GM19397 (cell line): ENCODE measurements at regions not wholly inside any gene's neighbourhood (a gene's known extent, or its start where the extent isn't known, plus 50 kb on each side); places are given as distances from the start of the nearest gene placed in this dataset.

ENCODE experiments used
- ATAC-seq: cut with Tn5 transposase; IDR thresholded peaks from one replicate; pipeline ENCODE4 v1.9.1; 2021; ENCODE audit warnings: mild to moderate bottlenecking, moderate library complexity; ENCODE audit not compliant: unreplicated experiment

DNA sequence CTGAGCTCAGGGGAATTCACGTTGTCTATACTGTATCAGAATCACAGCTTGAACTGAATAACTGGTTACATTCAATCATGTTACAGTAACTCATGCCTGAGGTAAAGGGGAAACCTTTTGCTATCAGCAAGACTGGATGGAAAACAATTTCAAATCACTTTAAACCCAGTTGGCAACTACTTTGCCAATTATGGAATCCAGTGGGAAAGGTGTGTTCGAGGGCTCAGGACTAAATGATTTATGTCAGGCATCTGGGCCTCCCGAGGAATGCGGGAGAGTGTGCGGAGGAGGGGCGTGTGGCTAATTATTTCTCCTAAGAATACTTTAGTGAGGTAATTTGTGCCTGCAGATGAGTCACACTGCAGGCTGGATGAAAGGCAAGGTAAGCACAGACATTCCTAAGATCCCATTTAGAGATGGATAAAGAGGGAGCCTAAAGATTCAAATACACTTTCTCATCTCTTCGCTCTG, 100.1 kb downstream of the HRH4 start:
- ATAC-seq = no peak

DNA sequence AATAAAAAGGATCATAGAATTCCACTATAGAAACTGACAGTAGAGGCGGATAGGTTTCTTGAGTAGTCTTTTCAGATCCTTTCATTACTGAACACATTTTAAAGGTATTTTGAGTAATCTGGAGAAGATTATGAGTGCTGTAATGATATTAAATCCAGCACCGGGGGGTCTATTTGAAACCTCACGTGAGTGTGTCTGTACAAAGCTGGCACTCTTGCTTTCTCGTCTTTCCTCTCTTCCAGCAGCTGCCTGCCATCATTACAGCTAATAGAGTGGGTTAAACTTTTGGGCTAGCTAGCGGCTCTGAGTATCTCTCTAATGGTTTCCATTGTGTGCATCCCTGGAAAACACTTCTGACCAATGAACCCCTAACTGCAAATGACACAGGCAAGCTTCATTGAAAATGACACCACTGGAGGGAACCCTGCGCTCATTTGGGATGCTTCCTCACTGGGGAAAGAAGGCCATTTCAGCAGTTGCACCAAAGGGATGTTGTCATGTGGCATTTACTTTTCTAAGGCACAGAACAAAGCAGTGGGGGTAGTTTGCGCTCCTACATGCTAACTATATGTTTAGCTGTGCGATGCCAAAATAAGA, 101.0 kb downstream of the HRH4 start:
- no peak for ATAC-seq

GRCh38 chr18:24567199-24567598, 106.8 kb downstream of the HRH4 start:
- ATAC-seq = no peak

DNA sequence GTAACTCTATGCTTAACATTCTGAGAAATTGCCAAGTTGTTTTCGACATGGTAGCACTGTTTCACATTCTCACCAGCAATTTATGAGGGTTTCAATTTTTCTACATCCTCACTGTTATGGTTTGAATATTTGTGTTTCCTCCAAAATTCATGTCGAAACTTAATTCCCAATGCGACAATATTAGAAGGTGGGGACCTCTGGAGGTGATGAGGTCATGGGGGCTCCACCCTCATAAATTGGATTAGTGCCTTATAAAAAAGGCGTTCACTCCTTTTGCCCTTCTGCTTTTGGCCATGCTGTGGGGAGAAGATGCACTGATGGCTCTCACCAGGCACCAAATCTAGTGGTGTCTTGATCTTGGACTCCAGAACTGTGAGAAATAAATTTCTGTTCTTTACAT, 110.3 kb downstream of the HRH4 start:
- ATAC-seq = no peak

DNA sequence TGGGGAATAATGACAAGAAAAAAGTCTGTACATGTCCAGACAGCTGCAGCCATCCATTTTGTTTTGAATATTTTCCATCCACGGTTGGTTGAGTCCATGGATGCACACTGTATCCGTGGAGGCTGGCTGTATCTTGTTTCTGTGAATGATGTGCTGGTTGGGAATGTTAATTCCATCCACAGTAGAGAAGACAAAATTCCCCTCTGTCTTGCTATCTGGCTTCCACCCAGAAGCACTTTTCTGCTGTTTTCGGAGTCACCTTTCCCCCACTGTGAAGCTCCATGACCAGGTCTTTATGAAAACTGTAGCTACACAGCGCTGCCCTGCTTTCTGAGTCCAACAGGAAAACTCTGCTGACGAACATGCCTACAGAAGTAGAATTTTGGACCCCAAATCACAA, 122.3 kb downstream of the HRH4 start:
- no peak for ATAC-seq

- no peak for ATAC-seq
Measured at GRCh38 chr18:24584205-24584604, 123.8 kb downstream of the HRH4 start.

- no peak for ATAC-seq
Measured at GRCh38 chr18:24584813-24585212, 124.4 kb downstream of the HRH4 start.

DNA sequence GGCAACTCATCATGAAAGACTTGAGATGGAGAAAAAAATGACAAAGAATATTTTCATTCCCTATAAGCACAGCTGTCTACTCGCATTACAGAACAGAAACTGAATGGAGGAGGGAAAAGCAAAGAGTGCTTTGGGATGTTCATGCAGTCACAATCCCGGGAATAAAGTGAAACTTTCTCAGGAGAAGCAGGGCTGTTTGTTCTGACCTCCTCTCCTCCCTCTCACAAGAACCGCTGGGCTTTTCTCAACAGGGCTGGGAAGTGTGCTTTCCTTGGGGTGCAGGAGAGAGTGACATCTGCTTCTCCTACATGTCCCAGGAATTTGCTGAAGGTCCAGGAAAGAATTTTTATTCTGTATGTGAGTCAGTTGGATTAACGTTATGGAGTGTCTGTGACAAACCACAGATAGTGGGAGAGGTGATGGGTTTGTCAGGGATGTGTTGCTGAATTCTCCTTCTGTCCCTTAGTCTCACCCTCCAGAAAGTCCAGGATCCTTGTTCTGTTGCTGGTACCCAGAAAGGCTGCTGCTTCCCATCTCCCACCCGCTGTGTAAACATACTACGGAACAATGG, 125.6 kb downstream of the HRH4 start:
- ATAC-seq = no peak

DNA sequence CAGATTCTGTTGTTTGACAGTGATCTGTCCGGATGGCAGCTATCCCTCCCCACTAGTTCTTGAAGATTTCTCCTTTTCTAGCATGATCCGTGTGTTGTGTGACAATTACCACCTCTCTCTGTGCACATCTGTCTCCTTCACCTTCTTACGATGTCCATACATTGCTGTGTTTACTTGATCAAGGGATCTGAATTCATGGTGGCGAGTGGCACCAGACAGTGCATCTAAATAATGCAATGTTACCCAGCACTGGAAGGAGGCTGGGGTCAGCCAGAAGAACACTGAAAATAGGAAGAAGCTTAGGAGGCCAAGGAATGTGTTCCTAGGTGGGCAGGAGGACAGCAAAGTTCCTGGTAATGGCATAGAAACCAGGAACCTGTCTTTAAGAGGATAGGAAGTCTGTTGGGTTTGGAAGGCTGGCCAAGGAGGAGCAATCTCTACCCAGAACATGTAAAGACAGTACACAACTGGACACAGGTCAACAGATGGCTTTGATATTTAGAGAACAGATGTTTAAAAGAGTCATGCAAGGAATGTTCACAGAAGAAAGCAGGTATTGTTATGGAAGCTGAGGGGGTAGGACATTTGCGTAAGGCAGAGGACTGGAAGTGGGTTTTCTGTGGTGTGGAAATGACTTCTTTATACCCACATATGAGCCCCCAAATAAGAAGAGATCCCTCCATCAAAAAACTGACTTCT, 126.4 kb downstream of the HRH4 start:
- no peak for ATAC-seq

DNA sequence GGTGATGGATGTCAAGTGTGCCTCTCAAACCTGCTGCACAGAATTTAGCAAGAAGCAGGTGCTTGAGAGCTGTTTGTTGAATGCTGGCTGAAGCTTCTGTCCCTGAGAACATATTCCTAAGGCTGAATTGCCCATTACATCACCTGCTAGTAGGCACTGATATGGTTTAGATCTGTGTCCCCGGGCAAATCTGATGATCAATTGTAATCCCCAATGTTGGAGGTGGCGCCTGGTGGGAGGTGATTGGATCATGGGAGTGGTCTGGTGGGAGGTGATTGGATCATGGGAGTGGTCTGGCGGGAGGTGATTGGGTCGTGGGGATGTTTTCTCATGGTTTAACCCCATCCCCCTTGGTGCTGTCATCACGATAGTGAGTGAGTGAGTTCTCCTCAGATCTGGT, 128.0 kb downstream of the HRH4 start:
- ATAC-seq = no peak

GRCh38 chr18:24590946-24591345, 130.5 kb downstream of the HRH4 start:
- ATAC-seq = no peak

DNA sequence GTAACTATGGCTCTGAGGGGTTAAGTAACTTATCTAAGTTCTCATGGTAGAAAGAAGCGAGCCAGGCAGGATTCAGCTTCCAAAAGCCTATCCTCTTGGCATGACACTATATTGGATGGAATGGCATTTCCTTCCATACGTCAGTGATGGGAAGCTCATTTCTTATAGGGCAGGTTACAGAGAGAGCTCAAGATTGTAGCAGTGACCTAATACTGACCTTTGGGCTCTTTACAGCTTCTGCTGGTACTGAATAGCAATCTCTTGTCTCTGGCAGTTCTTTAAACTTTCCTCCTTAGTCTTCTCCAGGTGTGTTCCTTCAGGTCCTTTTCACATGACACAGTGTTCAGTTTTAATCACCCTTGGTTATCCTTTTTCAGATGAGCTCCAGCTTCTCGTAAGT, 133.0 kb downstream of the HRH4 start:
- no peak for ATAC-seq

- no peak for ATAC-seq
Measured at GRCh38 chr18:24593886-24594285, 133.4 kb downstream of the HRH4 start.

DNA sequence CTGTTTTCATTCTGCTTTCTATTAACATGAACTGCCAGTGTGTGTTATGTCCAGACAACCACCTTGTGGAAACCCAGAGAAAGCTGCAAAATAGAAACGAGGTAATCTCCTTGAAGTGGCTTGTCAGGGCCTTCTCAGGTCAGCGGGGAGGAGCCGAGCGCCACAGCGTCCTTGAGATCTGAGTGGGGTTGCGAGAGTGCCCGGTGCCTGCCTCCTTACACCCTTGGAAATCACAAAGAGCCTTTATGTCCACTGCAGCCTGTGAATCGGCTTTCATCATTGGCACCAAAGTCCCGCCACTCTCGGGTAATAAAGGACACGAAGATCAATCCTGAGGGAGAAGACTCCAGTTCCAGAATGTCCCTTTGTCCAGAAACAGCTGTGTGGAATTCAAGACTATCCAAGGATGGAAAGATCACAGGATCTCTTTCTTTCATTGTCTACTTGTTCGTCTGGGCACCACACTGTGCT, 135.2 kb downstream of the HRH4 start:
- ATAC-seq = no peak

DNA sequence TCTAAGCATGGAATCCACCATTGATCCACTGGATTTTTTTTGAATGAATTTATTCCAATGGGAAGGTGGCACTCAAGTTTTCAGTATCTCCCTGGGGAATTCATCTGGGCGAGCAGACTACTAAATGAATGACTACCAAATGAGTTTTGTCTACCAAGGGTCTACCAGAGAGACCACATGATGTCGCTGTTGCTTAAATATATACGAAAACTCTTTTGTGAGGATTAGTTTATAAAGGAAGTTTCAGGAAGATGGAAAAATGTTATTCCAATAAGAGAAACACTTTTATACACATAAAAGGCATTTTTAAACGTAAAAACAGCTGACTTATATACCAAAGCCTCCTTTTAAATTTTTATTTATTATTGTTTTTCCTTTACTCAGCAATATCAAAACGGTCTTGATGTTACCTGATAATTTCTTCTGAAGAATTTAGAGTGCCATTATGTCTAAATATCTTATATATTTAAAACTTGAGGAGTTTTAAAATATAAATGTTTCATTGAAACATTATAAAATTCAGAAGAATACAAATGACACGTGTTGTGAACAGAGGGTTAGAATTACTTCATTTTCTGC, 139.7 kb downstream of the HRH4 start:
- no peak for ATAC-seq

DNA sequence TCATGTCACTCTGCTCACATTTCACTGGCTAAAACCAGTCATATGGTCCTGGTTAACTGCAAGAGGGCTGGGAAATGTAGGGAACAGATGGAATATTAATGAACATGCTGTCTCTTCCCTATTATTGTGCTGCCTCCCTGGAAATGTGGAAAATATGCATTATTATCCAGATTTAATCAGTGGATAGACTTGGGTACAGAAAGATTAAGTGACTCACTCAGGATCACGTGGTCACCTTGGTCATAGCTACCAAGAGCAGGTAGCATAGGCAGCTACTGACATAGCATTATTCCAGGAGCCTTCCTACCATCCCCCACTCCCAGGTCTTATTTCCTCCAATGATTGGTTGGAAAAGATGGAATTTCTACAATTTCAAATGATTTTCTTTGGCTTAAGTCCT, 141.1 kb downstream of the HRH4 start:
- no peak for ATAC-seq

- no peak for ATAC-seq
Measured at GRCh38 chr18:24602201-24602600, 141.8 kb downstream of the HRH4 start.

GRCh38 chr18:24603151-24603550, 142.7 kb downstream of the HRH4 start:
- no peak for ATAC-seq

GRCh38 chr18:24605444-24605843, 145.0 kb downstream of the HRH4 start:
- no peak for ATAC-seq

GRCh38 chr18:24609254-24609653, 148.8 kb downstream of the HRH4 start:
- ATAC-seq = no peak

DNA sequence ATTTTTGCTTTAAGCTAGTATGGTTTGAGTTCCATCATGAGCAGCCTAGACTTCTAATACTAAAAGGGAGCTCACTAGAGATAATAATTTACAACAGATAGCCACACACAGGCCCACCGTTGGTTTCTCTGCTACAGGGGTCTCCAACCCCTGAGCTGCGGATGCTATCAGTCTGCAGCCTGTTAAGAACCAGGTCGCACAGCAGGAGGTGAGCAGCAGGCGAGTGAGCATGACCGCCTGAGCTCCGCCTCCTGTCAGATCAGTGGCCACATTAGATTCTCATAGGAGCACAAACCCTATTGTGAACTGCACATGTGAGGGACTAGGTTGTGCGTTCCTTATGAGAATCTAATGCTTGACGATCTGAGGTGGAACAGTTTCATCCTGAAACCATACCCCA, 150.6 kb downstream of the HRH4 start:
- no peak for ATAC-seq
